SK-N-SH (cell line): ENCODE measurements at regions not wholly inside any gene's neighbourhood (a gene's known extent, or its start where the extent isn't known, plus 50 kb on each side); places are given as distances from the start of the nearest gene placed in this dataset.
"Not testable (repeated sequence)": the region's sequence is repeated elsewhere in the genome, so short reads cannot be mapped to it uniquely, and the experiment has no call there.

Experiments used
- CTCF ChIA-PET: fragments of 300-600, 350-600 bp; formaldehyde crosslinking; extraction: SDS; loops from one replicate; lab custom pipeline; 2021; lab: Yijun Ruan, JAX
- POLR2A ChIA-PET: fragments of 350-600 bp; sonication (Branson Sonifier 250); formaldehyde crosslinking; extraction: SDS; loops from one replicate; lab custom pipeline; 2020; ENCODE audit warnings: antibody characterized with exemption, inconsistent platforms; lab: Yijun Ruan, JAX
- DNase-seq: peaks from one replicate; pipeline ENCODE4 v3.0.0; 2012
- H2AFZ ChIP-seq: fragments of 200-600 bp; sonication (generic); 2 replicates; pipeline ENCODE4 v1.8.1; 2016; ENCODE audit warnings: antibody characterized with exemption, mild to moderate bottlenecking, low read depth
- H3F3A ChIP-seq: fragments of 200-600 bp; sonication (generic); replicated peaks from 2 replicates; pipeline ENCODE3; 2016; ENCODE audit warnings: antibody characterized with exemption, mild to moderate bottlenecking; ENCODE audit not compliant: insufficient read depth
- H3K27ac ChIP-seq, 2 experiments: fragments of 200-500 bp in 1 of 2; fragments of 200-600 bp in 1 of 2; sonication (Bioruptor generic) in 1 of 2; sonication (generic), shearing (Covaris generic) in 1 of 2; 2 replicates each; pipeline versions ENCODE4 v1.5.1 to v1.6.1; 2014 to 2016; ENCODE audit warnings: low read depth in 2 of 2, inconsistent platforms in 1 of 2, low read length in 1 of 2, mild to moderate bottlenecking in 1 of 2, mixed read lengths in 1 of 2
- H3K27me3 ChIP-seq: fragments of 200-600 bp; sonication (generic), shearing (Covaris generic); 2 replicates; pipeline ENCODE4 v1.6.1; 2016; ENCODE audit warnings: mixed run types; ENCODE audit not compliant: insufficient read depth
- H3K36me3 ChIP-seq, 2 experiments: fragments of 200-500 bp in 1 of 2; fragments of 200-600 bp in 1 of 2; sonication (Bioruptor generic) in 1 of 2; sonication (generic) in 1 of 2; replicated peaks in 1 of 2; 2 replicates each; pipeline versions ENCODE3 to v1.5.1; 2014 to 2016; ENCODE audit warnings: low read length in 1 of 2, mild to moderate bottlenecking in 1 of 2; ENCODE audit not compliant: insufficient read depth in 2 of 2, control insufficient read depth in 1 of 2
- H3K4me1 ChIP-seq, 2 experiments: fragments of 200-500 bp in 1 of 2; fragments of 200-600 bp in 1 of 2; sonication (Bioruptor generic) in 1 of 2; sonication (generic), shearing (Covaris generic) in 1 of 2; 2 replicates each; pipeline versions ENCODE4 v1.5.1 to v1.6.1; 2014 to 2016; ENCODE audit warnings: low read depth in 1 of 2, low read length in 1 of 2, mixed run types in 1 of 2; ENCODE audit not compliant: insufficient read depth in 2 of 2, control insufficient read depth in 1 of 2
- H3K4me2 ChIP-seq: fragments of 200-600 bp; sonication (generic), shearing (Covaris generic); 2 replicates; pipeline ENCODE4 v1.6.1; 2017; ENCODE audit warnings: mixed run types
- H3K4me3 ChIP-seq, 2 experiments: fragments of 200-500 bp in 1 of 2; fragments of 200-600 bp in 1 of 2; sonication (Bioruptor generic) in 1 of 2; sonication (generic), shearing (Covaris generic) in 1 of 2; 2 replicates each; pipeline versions ENCODE4 v1.5.1 to v1.8.1; 2014 to 2016; ENCODE audit warnings: low read depth in 2 of 2, inconsistent platforms in 1 of 2, low read length in 1 of 2, mild to moderate bottlenecking in 1 of 2, mixed read lengths in 1 of 2, moderate library complexity in 1 of 2
- H3K79me2 ChIP-seq: fragments of 200-600 bp; sonication (generic); 2 replicates; pipeline ENCODE4 v1.8.1; 2017; ENCODE audit warnings: mild to moderate bottlenecking; ENCODE audit not compliant: insufficient read depth
- H3K9ac ChIP-seq: fragments of 200-600 bp; sonication (generic); 2 replicates; pipeline ENCODE4 v1.6.1; 2017; ENCODE audit warnings: mixed run types
- H3K9me2 ChIP-seq: fragments of 200-600 bp; sonication (generic); 2 replicates; pipeline ENCODE4 v1.6.1; 2017; ENCODE audit warnings: mixed run types
- H3K9me3 ChIP-seq: fragments of 200-600 bp; sonication (generic); 2 replicates; pipeline ENCODE4 v1.6.1; 2017; ENCODE audit warnings: mixed run types, mild to moderate bottlenecking, moderate library complexity
- H4K20me1 ChIP-seq: fragments of 200-600 bp; sonication (generic); 2 replicates; pipeline ENCODE4 v1.6.1; 2017; ENCODE audit warnings: mild to moderate bottlenecking, mixed run types; ENCODE audit not compliant: insufficient read depth
- FOSL2 ChIP-seq: IDR thresholded peaks from 2 replicates; pipeline ENCODE4 v1.4.0; 2012; ENCODE audit warnings: low read depth, mild to moderate bottlenecking, moderate library complexity, borderline replicate concordance
- GATA2 ChIP-seq: sonication (generic); formaldehyde crosslinking; IDR thresholded peaks from 2 replicates; pipeline ENCODE4 v1.5.0; 2020; ENCODE audit warnings: mild to moderate bottlenecking, missing genetic modification reagents
- MAX ChIP-seq: IDR thresholded peaks from 2 replicates; pipeline ENCODE4 v1.4.0; 2012; ENCODE audit warnings: low read depth
- MXI1 ChIP-seq: IDR thresholded peaks from 2 replicates; pipeline ENCODE4 v1.6.1; 2012; ENCODE audit warnings: mild to moderate bottlenecking, low read depth, low read length, improper control_type of control experiment
- NRF1 ChIP-seq: IDR thresholded peaks from 2 replicates; pipeline ENCODE4 v1.6.1; 2012; ENCODE audit warnings: low read depth, mild to moderate bottlenecking, low read length
- TCF12 ChIP-seq: IDR thresholded peaks from 2 replicates; pipeline ENCODE4 v1.4.0; 2012
- TEAD4 ChIP-seq: IDR thresholded peaks from 2 replicates; pipeline ENCODE4 v1.4.0; 2012; ENCODE audit warnings: mild to moderate bottlenecking, borderline replicate concordance; ENCODE audit not compliant: insufficient read depth
- YY1 ChIP-seq: IDR thresholded peaks from 2 replicates; pipeline ENCODE4 v1.4.0; 2012; ENCODE audit warnings: low read depth, mild to moderate bottlenecking
- WGBS: methylation state at CpG from one replicate; pipeline ENCODE4 v1.1.6; 2017; ENCODE audit warnings: low lambda C conversion rate; 5-methylcytosine and 5-hydroxymethylcytosine counted together
- TF ChIP-seq, protein P1 (sequence below): IDR thresholded peaks from 2 replicates; pipeline ENCODE4 v1.4.0; 2012; ENCODE audit warnings: low read depth, borderline replicate concordance
- TF ChIP-seq, protein P2 (sequence below): fragments of 200-600 bp; sonication (generic); IDR thresholded peaks from 2 replicates; pipeline ENCODE4 v1.6.1; 2017; ENCODE audit warnings: antibody characterized with exemption, mild to moderate bottlenecking, moderate library complexity

DNA sequence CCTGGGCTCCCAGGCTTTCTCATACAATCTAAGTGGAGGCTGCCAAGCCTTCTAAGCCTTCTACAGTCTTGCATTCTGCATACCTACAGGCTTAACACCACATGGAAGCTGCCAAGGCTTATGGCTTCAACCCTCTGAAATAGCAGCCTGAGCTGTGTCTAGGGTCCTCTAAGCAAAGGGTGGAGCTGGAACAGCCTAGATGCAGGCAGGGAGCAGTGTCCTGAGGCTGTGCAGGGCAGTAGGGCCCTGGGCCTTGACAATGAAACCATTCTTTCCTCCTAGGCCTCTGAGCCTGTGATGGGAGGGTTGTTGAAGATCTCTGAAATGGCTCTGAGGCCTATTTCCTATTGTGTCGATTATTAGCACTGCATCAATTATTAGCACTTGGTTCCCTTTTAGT, 150.9 kb upstream of the GRK3 start:
- ChIA-PET CTCF (no interaction called here), POLR2A (no interaction called here)
- H3K4me2 ChIP-seq: no peak overlapping the region
- no peaks in the 10 kb centered on the region for H3F3A ChIP-seq
- H3K4me1 ChIP-seq: peaks cover 0 to 8% of the 10 kb centered on the region in 2 experiments; a peak in 1 of 4 replicates
- H3K79me2 ChIP-seq: no peaks in the 10 kb centered on the region
- H2AFZ ChIP-seq: no peak overlapping the region
- no peaks in the 10 kb centered on the region for H3K36me3 ChIP-seq
- no peak for DNase-seq
- no peaks in the 10 kb centered on the region for H4K20me1 ChIP-seq
- no peak overlapping the region for H3K9ac ChIP-seq
- H3K27me3 ChIP-seq: no peaks in the 10 kb centered on the region
- H3K9me3 ChIP-seq: no peaks in the 10 kb centered on the region
- H3K27ac ChIP-seq: no peak overlapping the region
- WGBS: 67% methylated on average over 1 of the region's 1 CpG
- H3K9me2 ChIP-seq: no peaks in the 10 kb centered on the region
- no peak overlapping the region for H3K4me3 ChIP-seq
- no peak for TF ChIP-seq TCF12

DNA sequence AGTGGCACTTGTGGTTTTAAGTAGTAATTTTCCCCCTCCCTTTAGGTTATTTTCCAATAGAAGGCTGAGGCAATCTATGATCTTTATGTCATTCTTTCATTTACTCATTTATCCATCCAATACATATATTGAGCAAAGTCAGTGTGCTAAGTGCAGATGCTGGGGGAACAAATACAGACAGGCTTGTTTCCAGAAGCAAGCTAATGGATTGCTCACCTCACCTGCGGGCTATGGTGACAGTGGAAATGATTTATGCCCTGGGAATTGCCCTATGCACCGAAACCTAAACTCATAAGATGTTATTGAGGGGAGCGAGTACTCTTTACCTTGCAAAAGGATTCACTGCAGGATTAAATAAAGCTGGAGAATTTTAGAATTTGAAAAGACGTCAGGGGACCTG, 148.7 kb upstream of the GRK3 start:
- H3K36me3 ChIP-seq, H4K20me1 ChIP-seq, H3K27me3 ChIP-seq, H3K4me3 ChIP-seq, H3K9ac ChIP-seq, H3K9me2 ChIP-seq, H3K9me3 ChIP-seq, CTCF ChIA-PET, DNase-seq, H3K79me2 ChIP-seq, POLR2A ChIA-PET, H2AFZ ChIP-seq, H3F3A ChIP-seq, H3K27ac ChIP-seq, H3K4me2 ChIP-seq: not testable (repeated sequence)
- 87% methylated on average over 4 of the region's 4 CpGs for WGBS
- peaks cover 0 to 16% of the 10 kb centered on the region in 2 experiments; a peak in 1 of 4 replicates for H3K4me1 ChIP-seq

- POLR2A ChIA-PET, H3K79me2 ChIP-seq, DNase-seq, H3K9me2 ChIP-seq, H2AFZ ChIP-seq, H3K4me3 ChIP-seq, H3K27me3 ChIP-seq, H3K27ac ChIP-seq, H3K4me2 ChIP-seq, H3K9ac ChIP-seq, H4K20me1 ChIP-seq, CTCF ChIA-PET, H3K9me3 ChIP-seq, H3K36me3 ChIP-seq, H3F3A ChIP-seq: not testable (repeated sequence)
- peaks cover 0 to 16% of the 10 kb centered on the region in 2 experiments; a peak in 1 of 4 replicates for H3K4me1 ChIP-seq
- WGBS: 100% methylated on average over 1 of the region's 2 CpGs
Measured at GRCh38 chr22:25417826-25418225, 146.6 kb upstream of the GRK3 start.

GRCh38 chr22:25419247-25420113, 145.0 kb upstream of the GRK3 start:
- whole genome bisulfite sequencing: 7% methylated on average over 14 of the region's 25 CpGs
- DNase-seq: no peak
- Histone ChIP-seq H3K27ac (peak overlapping the region in 1 of 2 experiments; percentile 71; a peak in 2 of 4 replicates), H3K27me3 (no peaks in the 10 kb centered on the region; the same call in 1 of the 2 replicates), H3K9ac (no peak overlapping the region), H3K36me3 (no peaks in the 10 kb centered on the region), H4K20me1 (no peaks in the 10 kb centered on the region), H3K9me2 (no peaks in the 10 kb centered on the region), H3F3A (no peaks in the 10 kb centered on the region), H2AFZ (peak overlapping the region; percentile 59; the same call in 1 of the 2 replicates), H3K4me3 (peak overlapping the region in 1 of 2 experiments; percentile 26; a peak in 3 of 4 replicates), H3K4me2 (peak overlapping the region; percentile 71), H3K4me1 (peaks cover 0 to 16% of the 10 kb centered on the region in 2 experiments; a peak in 1 of 4 replicates), H3K79me2 (no peaks in the 10 kb centered on the region), H3K9me3 (no peaks in the 10 kb centered on the region)
- ChIA-PET CTCF (interaction anchor here (0.9 to 3.7 kb wide), 3 partner anchors 16 to 352 kb away, joined by 3 to 16 read pairs (median 3); no protein-coding TSS in a partner anchor), POLR2A (no interaction called here)
- TF ChIP-seq MXI1 (peak; percentile 74), FOSL2 (no peak), GATA2 (CRISPR knock-in tag) (peak; percentile 69), YY1 (no peak), MAX (peak; percentile 36; the same call in 1 of the 2 replicates), NRF1 (no peak), TEAD4 (no peak)
- TF ChIP-seq, protein P1, sequence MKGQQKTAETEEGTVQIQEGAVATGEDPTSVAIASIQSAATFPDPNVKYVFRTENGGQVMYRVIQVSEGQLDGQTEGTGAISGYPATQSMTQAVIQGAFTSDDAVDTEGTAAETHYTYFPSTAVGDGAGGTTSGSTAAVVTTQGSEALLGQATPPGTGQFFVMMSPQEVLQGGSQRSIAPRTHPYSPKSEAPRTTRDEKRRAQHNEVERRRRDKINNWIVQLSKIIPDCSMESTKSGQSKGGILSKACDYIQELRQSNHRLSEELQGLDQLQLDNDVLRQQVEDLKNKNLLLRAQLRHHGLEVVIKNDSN: peak; percentile 57; the same call in 1 of the 2 replicates
- TF ChIP-seq, protein P2, sequence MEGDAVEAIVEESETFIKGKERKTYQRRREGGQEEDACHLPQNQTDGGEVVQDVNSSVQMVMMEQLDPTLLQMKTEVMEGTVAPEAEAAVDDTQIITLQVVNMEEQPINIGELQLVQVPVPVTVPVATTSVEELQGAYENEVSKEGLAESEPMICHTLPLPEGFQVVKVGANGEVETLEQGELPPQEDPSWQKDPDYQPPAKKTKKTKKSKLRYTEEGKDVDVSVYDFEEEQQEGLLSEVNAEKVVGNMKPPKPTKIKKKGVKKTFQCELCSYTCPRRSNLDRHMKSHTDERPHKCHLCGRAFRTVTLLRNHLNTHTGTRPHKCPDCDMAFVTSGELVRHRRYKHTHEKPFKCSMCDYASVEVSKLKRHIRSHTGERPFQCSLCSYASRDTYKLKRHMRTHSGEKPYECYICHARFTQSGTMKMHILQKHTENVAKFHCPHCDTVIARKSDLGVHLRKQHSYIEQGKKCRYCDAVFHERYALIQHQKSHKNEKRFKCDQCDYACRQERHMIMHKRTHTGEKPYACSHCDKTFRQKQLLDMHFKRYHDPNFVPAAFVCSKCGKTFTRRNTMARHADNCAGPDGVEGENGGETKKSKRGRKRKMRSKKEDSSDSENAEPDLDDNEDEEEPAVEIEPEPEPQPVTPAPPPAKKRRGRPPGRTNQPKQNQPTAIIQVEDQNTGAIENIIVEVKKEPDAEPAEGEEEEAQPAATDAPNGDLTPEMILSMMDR: no peak
